22Rv1 (cell line): ENCODE measurements at regions not wholly inside any gene's neighbourhood (a gene's known extent, or its start where the extent isn't known, plus 50 kb on each side); places are given as distances from the start of the nearest gene placed in this dataset.

Source experiments
- H3K27ac ChIP-seq: fragments of 450-650 bp; 2 replicates; pipeline ENCODE4 v1.5.1; 2017
- CTCF ChIP-seq: fragments of 450-650 bp; IDR thresholded peaks from 2 replicates; pipeline ENCODE4 v1.5.1; 2017; ENCODE audit warnings: mild to moderate bottlenecking
- ZFX ChIP-seq: fragments of 450-650 bp; IDR thresholded peaks from 2 replicates; pipeline ENCODE4 v1.6.1; 2017; ENCODE audit warnings: antibody characterized with exemption, borderline replicate concordance

GRCh38 chr13:90710164-90710759 is 637.2 kb upstream of the MIR17HG start:
- no peak overlapping the region for H3K27ac ChIP-seq
- TF ChIP-seq CTCF = no peak
- no peak for TF ChIP-seq ZFX

GRCh38 chr13:90713441-90714133 is 633.9 kb upstream of the MIR17HG start:
- TF ChIP-seq CTCF = no peak
- no peak for TF ChIP-seq ZFX
- H3K27ac ChIP-seq = no peak overlapping the region

GRCh38 chr13:90715485-90715884 is 632.0 kb upstream of the MIR17HG start:
- H3K27ac ChIP-seq = no peak overlapping the region
- TF ChIP-seq CTCF = no peak
- no peak for TF ChIP-seq ZFX

- TF ChIP-seq ZFX (no peak), CTCF (no peak)
- no peak overlapping the region for H3K27ac ChIP-seq
These were observed 630.0 kb upstream of the MIR17HG start for GRCh38 chr13:90717451-90717936.

- no peak overlapping the region for H3K27ac ChIP-seq
- TF ChIP-seq ZFX = no peak
- no peak for TF ChIP-seq CTCF
These were observed 628.0 kb upstream of the MIR17HG start for GRCh38 chr13:90719461-90719860.

GRCh38 chr13:90721937-90722336 is 625.5 kb upstream of the MIR17HG start:
- TF ChIP-seq ZFX (no peak), CTCF (no peak)

GRCh38 chr13:90723381-90723780 is 624.1 kb upstream of the MIR17HG start:
- H3K27ac ChIP-seq = no peak overlapping the region
- TF ChIP-seq ZFX (no peak), CTCF (no peak)

More at GRCh38 chr13:90721937-90722336, 625.5 kb upstream of the MIR17HG start:
- no peak overlapping the region for H3K27ac ChIP-seq
